ENCODE measurements at regions not wholly inside any gene's neighbourhood (a gene's known extent, or its start where the extent isn't known, plus 50 kb on each side); places are given as distances from the start of the nearest gene placed in this dataset.

DNA sequence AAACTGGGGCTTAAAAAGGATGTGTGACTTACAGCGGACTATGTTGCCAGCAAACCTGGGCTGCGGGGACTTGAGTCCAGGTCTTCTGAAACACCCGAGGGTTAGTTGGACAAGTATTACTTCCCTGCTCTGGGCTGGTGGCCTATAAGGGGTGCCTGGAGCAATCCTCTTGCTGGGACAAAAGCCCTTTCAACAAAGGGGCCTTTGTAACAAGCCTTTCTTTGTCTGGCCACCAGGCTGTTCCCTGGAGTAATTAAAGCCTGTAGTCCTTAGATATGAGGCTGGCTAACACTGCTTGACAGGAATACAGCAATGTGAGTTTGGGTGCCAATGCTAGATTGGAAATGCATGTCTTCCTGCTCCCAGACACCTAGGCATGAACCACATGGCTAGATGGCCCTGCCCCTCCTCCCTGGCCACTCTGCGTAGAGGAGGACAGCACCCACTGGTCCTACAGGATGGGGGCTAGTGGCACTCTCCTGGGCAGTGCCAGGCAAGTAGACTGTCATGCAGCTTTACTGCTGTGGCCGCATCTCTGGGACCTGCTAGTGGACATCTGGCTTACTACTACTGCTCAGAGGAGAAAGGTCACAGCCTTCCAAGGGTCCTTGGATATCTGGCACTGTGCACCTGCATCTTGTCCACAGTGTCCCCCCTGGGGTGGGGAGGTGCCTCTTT lies 343.1 kb downstream of the ZSWIM6 start:
- TF ChIP-seq CTCF (IDR thresholded peaks at IDR 0.05) (no peak), POLR2A (IDR thresholded peaks at IDR 0.05) (no peak)
- intact Hi-C loops (cut with DNase I): no loop called here
- DNase-seq: no peak
- Histone ChIP-seq H3K27ac (no peak overlapping the region), H3K27me3 (no peaks in the 10 kb centered on the region), H3K4me3 (replicated peaks in 1 of 3) (no peak overlapping the region), H3K36me3 (no peaks in the 10 kb centered on the region), H3K9me3 (no peaks in the 10 kb centered on the region), H3K4me1 (peaks cover 0 to 3% of the 10 kb centered on the region in 2 donors)
- 89 to 92% methylated on average over 5 of the region's 5 CpGs for WGBS, 2 donors

GRCh38 chr5:61677220-61677619 lies 345.2 kb downstream of the ZSWIM6 start:
- WGBS, 2 donors: 89 to 91% methylated on average over 2 of the region's 2 CpGs
- Histone ChIP-seq H3K27ac (no peak overlapping the region), H3K36me3 (no peaks in the 10 kb centered on the region), H3K4me1 (peaks cover 0 to 3% of the 10 kb centered on the region in 2 donors), H3K27me3 (no peaks in the 10 kb centered on the region), H3K4me3 (replicated peaks in 1 of 3) (no peak overlapping the region), H3K9me3 (no peaks in the 10 kb centered on the region)
- no peak for DNase-seq
- no peak for TF ChIP-seq CTCF (IDR thresholded peaks at IDR 0.05)
- no peak for TF ChIP-seq POLR2A (IDR thresholded peaks at IDR 0.05)
- intact Hi-C loops (cut with DNase I): no loop called here

DNA sequence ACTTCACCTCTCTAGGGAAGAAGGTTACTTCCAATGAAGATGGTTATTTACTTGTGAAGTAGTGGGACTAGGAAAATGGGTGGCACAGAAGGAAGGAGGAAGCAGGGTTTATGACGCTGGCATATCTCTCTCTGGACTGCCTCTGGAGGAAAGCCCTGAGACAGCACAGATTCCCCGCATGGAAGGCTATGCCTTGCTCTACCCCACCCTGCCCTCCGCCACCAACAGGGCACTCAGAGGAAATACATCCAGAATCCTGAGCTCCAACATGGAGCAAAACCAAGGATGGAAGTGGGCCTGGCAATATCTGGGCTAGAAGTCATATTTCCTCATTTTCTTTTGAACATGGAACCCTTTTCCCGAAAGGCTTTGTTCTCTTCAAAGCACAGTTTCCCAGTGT lies 346.9 kb downstream of the ZSWIM6 start:
- WGBS, 2 donors: 91 to 96% methylated on average over 4 of the region's 4 CpGs
- Histone ChIP-seq H3K27ac (no peak overlapping the region), H3K4me3 (replicated peaks in 1 of 3) (no peak overlapping the region), H3K27me3 (no peaks in the 10 kb centered on the region), H3K36me3 (no peaks in the 10 kb centered on the region), H3K9me3 (no peaks in the 10 kb centered on the region), H3K4me1 (no peaks in the 10 kb centered on the region)
- TF ChIP-seq CTCF (IDR thresholded peaks at IDR 0.05): no peak
- TF ChIP-seq POLR2A (IDR thresholded peaks at IDR 0.05): no peak
- intact Hi-C loops (cut with DNase I): no loop called here
- DNase-seq: no peak

DNA sequence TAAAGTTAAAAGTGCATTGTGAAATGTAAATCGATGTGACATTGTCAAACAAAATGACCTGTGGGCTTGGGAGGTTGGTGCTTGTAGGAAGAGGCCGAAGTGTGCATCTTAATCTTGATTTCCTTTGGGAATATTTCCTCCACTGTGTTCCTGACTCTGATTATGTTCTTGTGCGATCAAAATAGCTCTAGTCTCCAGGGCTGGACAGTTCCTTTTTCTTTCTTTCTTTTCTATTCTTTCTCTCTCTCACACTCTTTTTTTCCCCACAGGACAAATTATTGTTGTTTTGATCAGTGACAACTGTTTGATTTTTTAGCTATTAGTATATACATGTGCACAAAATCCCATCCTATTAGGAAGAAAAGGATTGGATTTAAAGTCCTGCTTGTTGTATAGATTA lies 347.5 kb downstream of the ZSWIM6 start:
- no peaks in the 10 kb centered on the region for H3K36me3 ChIP-seq
- H3K9me3 ChIP-seq: no peaks in the 10 kb centered on the region
- no peaks in the 10 kb centered on the region for H3K4me1 ChIP-seq
- DNase-seq: no peak
- intact Hi-C loops (cut with DNase I): no loop called here
- no peaks in the 10 kb centered on the region for H3K27me3 ChIP-seq
- no peak for TF ChIP-seq POLR2A (IDR thresholded peaks at IDR 0.05)
- TF ChIP-seq CTCF (IDR thresholded peaks at IDR 0.05): no peak
- no peak overlapping the region for H3K4me3 ChIP-seq (replicated peaks in 1 of 3)
- H3K27ac ChIP-seq: no peak overlapping the region
- 62 to 73% methylated on average over 3 of the region's 3 CpGs for WGBS, 2 donors

- Histone ChIP-seq H3K9me3 (no peaks in the 10 kb centered on the region), H3K36me3 (no peaks in the 10 kb centered on the region), H3K4me1 (no peaks in the 10 kb centered on the region), H3K4me3 (replicated peaks in 1 of 3) (no peak overlapping the region), H3K27me3 (no peaks in the 10 kb centered on the region), H3K27ac (no peak overlapping the region)
- intact Hi-C loops (cut with DNase I): no loop called here
- no peak for DNase-seq
- TF ChIP-seq CTCF (IDR thresholded peaks at IDR 0.05) (no peak), POLR2A (IDR thresholded peaks at IDR 0.05) (no peak)
- WGBS, 2 donors: 79 to 92% methylated on average over 2 of the region's 2 CpGs
These were observed 348.2 kb downstream of the ZSWIM6 start for GRCh38 chr5:61680247-61680646.
